Heart left ventricle (tissue), 13 donors: ENCODE measurements at regions not wholly inside any gene's neighbourhood (a gene's known extent, or its start where the extent isn't known, plus 50 kb on each side); places are given as distances from the start of the nearest gene placed in this dataset.

ENCODE experiments used
- CTCF ChIP-seq, 12 donors: fragments of 200-600 bp; sonication (generic) in 4 of 12; IDR thresholded peaks; one replicate each; pipeline versions ENCODE4 v1.5.0 to v1.8.0; 2018 to 2022; ENCODE audit warnings: antibody characterized with exemption in 12 of 12, mild to moderate bottlenecking in 5 of 12
- POLR2A ChIP-seq, 2 donors: fragments of 450-650 bp; IDR thresholded peaks; one replicate each; pipeline ENCODE4 v1.6.1; 2017; ENCODE audit warnings: antibody characterized with exemption in 2 of 2, mild to moderate bottlenecking in 2 of 2, moderate library complexity in 2 of 2
- donor health status: ischemic (EF 13 %, LVEDD 7.1; RV severe dilation, severe dysfunction).
- donor health status: DM: no; HTN: yes; CAD: no.
- donor health status: DM: no; HTN: no; CAD: no.
- donor health status: ischemic (EF 25% LVEDD 6.9; RV normal size, moderate dysfunction).
- donor health status: ischemic (EF 25% LVEDD 5.7; RV mildly dilated, moderate dysfunction).
- donor health status: ischemic (EF 35%, LVEDD 5.7; RV mildly dilated, moderate dysfunction).
- donor health status: nonischemic (EF 11% LVEDD 7.7; RV severe dilation, severe dysfunction).
- donor health status: DM: yes; HTN: yes; CAD: no.
- donor health status: PGD.
- donor health status: ischemic (EF 29% LVEDD 5.4; RV normal size, mild dysfunction).
- donor health status: nonischemic (EF 23%, LVEDD 6.1; RV moderate dilation, normal function).

GRCh38 chr20:52601295-52601971, 370.7 kb upstream of the TSHZ2 start:
- no peak for TF ChIP-seq CTCF (IDR thresholded peaks at IDR 0.05)
- TF ChIP-seq POLR2A (IDR thresholded peaks at IDR 0.05) = no peak
